GM12878 (cell line): ENCODE measurements at regions not wholly inside any gene's neighbourhood (a gene's known extent, or its start where the extent isn't known, plus 50 kb on each side); places are given as distances from the start of the nearest gene placed in this dataset.

ENCODE experiments used
- CTCF ChIP-seq, 3 experiments: IDR thresholded peaks in 2 of 3; conservative IDR thresholded peaks in 1 of 3; 2 replicates each; pipeline ENCODE4 v1.5.1; 2011; ENCODE audit warnings: low read depth in 3 of 3, low read length in 3 of 3, mild to moderate bottlenecking in 3 of 3, control low read depth in 2 of 3, moderate library complexity in 2 of 3, inconsistent platforms in 1 of 3, mixed read lengths in 1 of 3; ENCODE audit not compliant: control insufficient read depth in 2 of 3, insufficient read depth in 1 of 3; ENCODE audit errors: extremely low read depth in 1 of 3
- ETV6 ChIP-seq, 2 experiments: fragments of 450-650 bp in 1 of 2; IDR thresholded peaks in 1 of 2; conservative IDR thresholded peaks in 1 of 2; 2 replicates each; pipeline ENCODE4 v1.6.1; 2014; ENCODE audit warnings: antibody characterized with exemption in 1 of 2, borderline replicate concordance in 1 of 2, low read depth in 1 of 2, mild to moderate bottlenecking in 1 of 2, moderate library complexity in 1 of 2
- EZH2 ChIP-seq: IDR thresholded peaks from 2 replicates; pipeline ENCODE4 v1.6.1; 2012; ENCODE audit warnings: low read depth, mild to moderate bottlenecking, control low read depth, inconsistent platforms, low read length, borderline replicate concordance; ENCODE audit not compliant: control insufficient read depth
- FOXK2 ChIP-seq: fragments of 450-650 bp; IDR thresholded peaks from 2 replicates; pipeline ENCODE4 v1.6.1; 2017; ENCODE audit warnings: mild to moderate bottlenecking, moderate library complexity
- GABPA ChIP-seq: IDR thresholded peaks from 2 replicates; pipeline ENCODE4 v1.6.1; 2014; ENCODE audit warnings: antibody characterized with exemption, low read depth, mild to moderate bottlenecking, inconsistent platforms
- IKZF1 ChIP-seq: fragments of 450-650 bp; conservative IDR thresholded peaks from 2 replicates; pipeline ENCODE4 v1.6.1; 2017; ENCODE audit warnings: antibody characterized with exemption, mild to moderate bottlenecking
- POLR2A ChIP-seq: IDR thresholded peaks from 2 replicates; pipeline ENCODE4 v1.6.1; 2011; ENCODE audit warnings: low read depth, mild to moderate bottlenecking, low read length
- POLR2AphosphoS5 ChIP-seq: IDR thresholded peaks from 2 replicates; pipeline ENCODE4 v1.6.1; 2011; ENCODE audit warnings: mild to moderate bottlenecking, low read length, inconsistent platforms
- RAD21 ChIP-seq: IDR thresholded peaks from 2 replicates; pipeline ENCODE4 v1.6.1; 2011; ENCODE audit warnings: mild to moderate bottlenecking, low read depth, low read length, moderate library complexity; ENCODE audit not compliant: insufficient read depth
- SIN3A ChIP-seq: IDR thresholded peaks from 2 replicates; pipeline ENCODE4 v1.6.1; 2012; ENCODE audit warnings: low read depth, low read length, improper control_type of control experiment
- SPI1 ChIP-seq: IDR thresholded peaks from 2 replicates; pipeline ENCODE4 v1.6.1; 2011; ENCODE audit warnings: low read depth, mild to moderate bottlenecking, low read length, moderate library complexity, borderline replicate concordance; ENCODE audit not compliant: insufficient read depth
- TCF12 ChIP-seq: IDR thresholded peaks from 2 replicates; pipeline ENCODE4 v1.6.1; 2011; ENCODE audit warnings: low read depth, mild to moderate bottlenecking, low read length
- TF ChIP-seq, protein P1 (sequence below): IDR thresholded peaks from 2 replicates; pipeline ENCODE4 v1.6.1; 2011; ENCODE audit warnings: low read depth, mild to moderate bottlenecking, low read length, moderate library complexity, borderline replicate concordance; ENCODE audit errors: extremely low read depth

- no peak for TF ChIP-seq TCF12
- no peak for TF ChIP-seq FOXK2
- no peak for TF ChIP-seq SPI1
- TF ChIP-seq RAD21: no peak
- no peak for TF ChIP-seq SIN3A
- no peak for TF ChIP-seq POLR2AphosphoS5
- TF ChIP-seq POLR2A: no peak
- TF ChIP-seq IKZF1: no peak
- no peak for TF ChIP-seq CTCF (IDR thresholded peaks at IDR 0.05 in 2 of 3, conservative IDR thresholded peaks at IDR 0.05 in 1 of 3; ENCODE audit: control insufficient read depth in 2 of 3, extremely low read depth in 1 of 3, insufficient read depth in 1 of 3, low read depth in 3 of 3, low read length in 3 of 3)
- TF ChIP-seq, protein P1, sequence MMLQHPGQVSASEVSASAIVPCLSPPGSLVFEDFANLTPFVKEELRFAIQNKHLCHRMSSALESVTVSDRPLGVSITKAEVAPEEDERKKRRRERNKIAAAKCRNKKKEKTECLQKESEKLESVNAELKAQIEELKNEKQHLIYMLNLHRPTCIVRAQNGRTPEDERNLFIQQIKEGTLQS: no peak
- no peak for TF ChIP-seq EZH2
- no peak for TF ChIP-seq GABPA
- TF ChIP-seq ETV6 (conservative IDR thresholded peaks at IDR 0.05 in 1 of 2, IDR thresholded peaks at IDR 0.05 in 1 of 2; ENCODE audit: borderline replicate concordance in 1 of 2, low read depth in 1 of 2): no peak
Observed at GRCh38 chrX:20988118-20988517, 386.1 kb upstream of the CNKSR2 start.
